GM18520 (cell line): ENCODE measurements at regions not wholly inside any gene's neighbourhood (a gene's known extent, or its start where the extent isn't known, plus 50 kb on each side); places are given as distances from the start of the nearest gene placed in this dataset.
A peak's percentile ranks its signal among the peaks of the same experiment; 100 is the strongest.
"Not testable (repeated sequence)": the region's sequence is repeated elsewhere in the genome, so short reads cannot be mapped to it uniquely, and the experiment has no call there.

Experiments used
- ATAC-seq: cut with Tn5 transposase; IDR thresholded peaks from one replicate; pipeline ENCODE4 v1.9.1; 2021; ENCODE audit not compliant: unreplicated experiment

GRCh38 chr2:62334440-62335058, 138.6 kb downstream of the B3GNT2 start:
- peak; percentile 73 for ATAC-seq

- no peak for ATAC-seq
Observed at GRCh38 chr2:62334009-62334408, 138.1 kb downstream of the B3GNT2 start.

- no peak for ATAC-seq
Observed at GRCh38 chr2:62330959-62331358, 135.0 kb downstream of the B3GNT2 start.

DNA sequence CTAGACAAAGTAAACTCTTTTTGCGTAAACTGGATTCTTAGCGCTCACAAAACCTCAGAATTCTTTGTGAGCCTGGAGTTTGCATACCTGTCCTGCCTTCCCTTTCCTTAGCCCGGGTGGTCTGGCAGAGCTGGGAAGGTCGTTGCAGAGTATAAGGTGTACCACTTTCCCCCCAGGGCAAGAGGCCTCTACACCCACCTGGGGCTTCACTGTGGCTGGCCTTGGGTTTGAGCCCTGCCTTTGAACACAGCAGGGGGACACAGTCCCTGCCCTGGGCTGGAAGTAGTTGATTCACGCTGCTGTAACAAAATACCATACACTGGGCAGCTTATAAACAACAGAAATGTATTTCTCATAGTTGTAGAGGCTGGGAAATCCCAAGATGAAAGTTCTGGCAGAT, 133.9 kb downstream of the B3GNT2 start:
- no peak for ATAC-seq

DNA sequence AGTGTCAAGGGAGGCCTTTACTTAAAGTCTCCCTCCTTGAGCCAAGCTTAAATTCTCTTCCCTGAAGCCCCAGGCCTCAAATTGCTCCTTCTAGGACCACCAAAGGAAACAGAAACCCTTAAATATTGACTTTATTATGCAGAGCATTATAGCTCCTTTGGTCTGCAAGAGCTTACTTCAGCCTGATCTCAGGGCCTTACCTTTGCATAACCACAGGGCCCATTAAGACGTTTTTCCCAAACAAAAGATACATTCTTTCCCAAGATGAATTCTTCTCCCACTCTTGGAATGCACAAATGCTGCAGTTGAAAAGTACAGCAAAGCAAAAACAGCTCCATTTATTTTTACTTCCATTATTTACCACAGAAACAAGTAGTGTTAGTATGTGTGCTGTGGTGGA, 130.8 kb downstream of the B3GNT2 start:
- no peak for ATAC-seq

DNA sequence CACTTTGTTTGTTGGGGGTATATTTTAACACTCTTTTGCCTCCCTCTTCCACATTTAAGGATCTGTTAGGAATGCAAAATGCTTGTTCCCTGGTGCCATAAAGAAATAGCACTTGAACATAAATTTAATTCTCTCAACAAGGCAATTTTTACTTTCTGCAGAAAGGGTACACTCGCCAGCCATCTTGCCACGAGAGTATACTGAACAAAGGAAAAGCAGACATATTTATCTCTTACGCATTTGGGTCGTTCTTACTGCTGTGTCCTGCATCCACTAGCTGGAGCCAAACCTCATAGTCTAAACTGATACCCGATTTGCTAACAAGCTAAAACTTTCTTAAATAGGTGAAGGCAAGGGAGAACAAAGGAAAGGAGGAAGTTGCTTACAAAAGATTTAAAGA, 129.5 kb downstream of the B3GNT2 start:
- ATAC-seq = no peak

- no peak for ATAC-seq
Observed at GRCh38 chr2:62321380-62322289, 125.7 kb downstream of the B3GNT2 start.

DNA sequence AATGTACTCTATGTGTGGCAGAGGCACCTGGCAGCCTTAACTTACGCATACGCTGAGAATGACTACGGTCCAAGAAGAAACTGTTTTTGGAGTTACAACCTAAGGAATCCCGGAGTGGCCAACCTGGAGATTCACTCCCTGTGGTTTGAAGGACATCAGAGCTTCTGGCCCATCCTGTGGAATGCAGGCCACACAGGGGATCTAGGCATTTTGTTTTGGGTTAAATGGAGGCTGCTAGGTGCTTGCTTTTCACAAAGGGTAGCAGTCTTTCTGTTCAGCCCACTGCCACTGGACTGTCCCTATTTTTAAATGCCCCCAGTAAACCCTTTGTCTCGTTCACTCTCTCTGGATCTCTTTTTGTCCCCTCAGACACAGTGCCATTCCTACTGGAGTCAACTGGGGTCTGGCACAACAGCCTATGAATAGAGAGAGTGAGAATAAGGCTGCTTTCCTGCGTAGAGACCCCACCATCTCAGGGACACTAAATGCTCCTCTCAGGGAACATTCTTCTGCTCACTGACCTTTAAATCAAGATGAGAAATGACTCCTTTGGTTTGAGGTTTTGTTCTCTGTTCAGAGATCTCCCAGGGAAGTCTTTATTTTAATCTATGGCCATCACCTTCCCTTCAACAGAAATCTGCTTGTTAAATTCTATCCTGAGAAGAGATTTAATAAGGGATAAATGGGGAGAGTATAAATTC, 124.9 kb downstream of the B3GNT2 start:
- no peak for ATAC-seq

GRCh38 chr2:62320137-62320536, 124.2 kb downstream of the B3GNT2 start:
- ATAC-seq = not testable (repeated sequence)

GRCh38 chr2:62319070-62319469, 123.2 kb downstream of the B3GNT2 start:
- ATAC-seq = no peak

DNA sequence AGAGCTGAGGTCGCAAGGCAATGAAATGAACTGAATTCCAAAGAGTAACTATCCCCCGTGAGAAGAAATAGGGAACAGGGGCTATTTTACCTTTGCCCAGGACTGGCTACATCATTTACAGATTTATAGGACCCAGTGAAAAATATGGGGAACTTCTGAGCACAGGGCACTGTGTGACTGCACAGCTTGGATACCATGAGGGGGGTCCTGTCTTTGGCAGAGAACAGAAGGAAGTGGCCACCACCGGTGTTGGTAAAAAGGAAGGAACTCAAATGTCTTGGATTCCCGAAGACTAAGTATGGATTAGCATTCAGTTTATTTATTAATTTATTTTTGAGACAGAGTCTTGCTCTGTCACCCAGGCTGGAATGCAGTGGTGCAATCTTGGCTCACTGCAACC, 119.6 kb downstream of the B3GNT2 start:
- no peak for ATAC-seq

DNA sequence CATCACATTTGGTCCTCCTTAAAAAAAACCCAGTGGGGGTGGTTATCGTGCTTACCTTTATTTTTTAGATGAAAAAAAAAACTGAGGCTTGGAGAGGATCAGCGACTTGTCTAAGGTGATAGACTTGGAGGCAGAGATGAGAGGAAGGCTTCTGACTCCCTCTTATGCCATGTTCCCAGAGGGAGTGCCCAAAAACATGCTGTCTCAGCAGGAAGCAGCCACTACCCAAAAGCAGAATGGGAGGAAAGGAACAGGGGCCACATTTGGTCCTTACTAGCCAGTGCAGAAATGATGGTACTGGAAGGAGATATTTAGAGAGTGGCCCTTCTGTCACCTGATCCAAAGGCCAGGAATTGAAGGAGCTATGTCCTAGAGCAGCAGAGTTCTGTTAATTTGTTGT, 118.4 kb downstream of the B3GNT2 start:
- ATAC-seq = no peak

DNA sequence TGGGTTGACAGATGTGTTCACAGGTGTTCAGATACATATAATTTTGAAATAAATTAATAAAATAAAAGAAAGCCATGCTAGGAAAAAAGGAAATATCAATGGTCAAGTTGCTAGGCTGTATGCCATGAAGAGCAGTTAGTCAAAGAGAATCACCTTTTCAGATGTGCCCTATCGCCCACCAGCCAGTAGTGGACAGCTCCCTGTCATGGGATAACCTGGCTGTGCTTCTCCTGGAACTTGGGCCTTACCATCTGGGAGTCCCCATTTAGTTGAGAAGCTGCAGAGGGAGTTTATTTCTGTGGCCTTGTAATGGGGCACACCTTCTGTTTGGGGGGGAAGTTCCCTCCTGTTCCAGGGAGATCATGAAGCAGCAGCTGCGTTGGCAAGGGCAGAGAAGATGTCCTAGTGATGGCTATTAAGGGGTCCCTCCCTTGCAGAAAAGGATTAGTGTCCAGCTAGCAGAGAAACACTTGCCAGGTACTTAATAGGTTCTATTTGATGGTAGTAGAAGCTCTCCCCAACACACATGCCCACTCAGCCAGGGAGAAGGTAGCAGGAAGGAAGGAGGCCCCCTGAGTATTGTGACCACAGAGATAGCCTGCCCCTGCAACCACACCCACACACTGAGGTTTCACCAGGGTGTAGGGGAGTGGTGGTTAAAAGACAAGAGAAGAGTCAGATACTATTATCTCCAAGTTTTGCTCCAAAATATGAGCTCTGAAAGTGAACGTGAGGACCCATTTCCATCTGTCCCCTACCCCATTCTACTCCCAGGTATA, 117.7 kb downstream of the B3GNT2 start:
- peak; percentile 32 for ATAC-seq

DNA sequence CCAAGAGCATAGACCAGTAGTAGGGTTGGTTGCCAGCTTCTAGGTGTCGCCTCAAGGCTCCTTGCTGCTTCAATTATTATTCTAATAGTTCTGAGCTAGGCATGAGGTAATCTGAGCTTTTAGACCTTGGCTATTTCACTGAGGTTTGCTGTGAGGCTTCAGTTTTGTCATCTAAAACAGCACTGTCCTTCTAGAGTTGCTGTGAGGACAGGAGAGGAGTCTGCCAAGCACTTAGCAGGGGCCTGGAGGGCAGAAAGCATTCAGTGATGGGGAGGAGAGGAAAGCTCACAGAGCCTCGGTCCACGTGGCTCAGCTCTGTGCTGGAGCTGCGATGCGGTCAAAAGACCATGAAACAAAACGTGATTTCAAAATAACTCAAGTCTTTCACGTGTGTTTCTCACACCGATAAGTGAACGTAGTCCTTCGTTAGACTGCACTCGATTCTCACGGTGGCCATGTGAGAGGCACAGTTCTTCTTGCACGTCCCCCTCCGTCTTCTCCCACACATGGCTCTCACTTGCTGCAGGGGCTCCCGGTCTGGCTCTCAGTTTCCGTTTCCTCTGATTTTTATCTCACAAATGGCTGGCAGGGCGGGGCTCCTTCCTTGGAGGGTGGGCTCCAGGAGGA, 113.7 kb downstream of the B3GNT2 start:
- ATAC-seq = peak; percentile 34

DNA sequence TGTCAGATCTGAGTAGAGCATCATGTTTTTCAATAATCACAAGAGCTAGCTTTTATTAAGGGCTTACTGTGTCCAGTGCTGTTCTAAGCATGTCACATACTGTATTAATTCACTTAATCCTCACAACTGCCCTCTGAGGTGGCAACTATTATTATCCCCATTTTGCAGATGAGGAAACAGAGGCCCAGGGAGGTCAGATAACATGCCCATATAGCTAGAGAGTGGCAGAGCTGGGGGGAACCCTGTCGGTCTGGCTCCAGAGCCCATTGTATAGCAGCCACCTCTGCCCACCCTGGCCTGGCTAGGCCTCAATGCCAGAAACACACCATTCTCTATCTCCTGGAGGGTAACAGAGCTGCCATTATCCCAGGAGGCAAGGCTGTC, 113.2 kb downstream of the B3GNT2 start:
- ATAC-seq = no peak

DNA sequence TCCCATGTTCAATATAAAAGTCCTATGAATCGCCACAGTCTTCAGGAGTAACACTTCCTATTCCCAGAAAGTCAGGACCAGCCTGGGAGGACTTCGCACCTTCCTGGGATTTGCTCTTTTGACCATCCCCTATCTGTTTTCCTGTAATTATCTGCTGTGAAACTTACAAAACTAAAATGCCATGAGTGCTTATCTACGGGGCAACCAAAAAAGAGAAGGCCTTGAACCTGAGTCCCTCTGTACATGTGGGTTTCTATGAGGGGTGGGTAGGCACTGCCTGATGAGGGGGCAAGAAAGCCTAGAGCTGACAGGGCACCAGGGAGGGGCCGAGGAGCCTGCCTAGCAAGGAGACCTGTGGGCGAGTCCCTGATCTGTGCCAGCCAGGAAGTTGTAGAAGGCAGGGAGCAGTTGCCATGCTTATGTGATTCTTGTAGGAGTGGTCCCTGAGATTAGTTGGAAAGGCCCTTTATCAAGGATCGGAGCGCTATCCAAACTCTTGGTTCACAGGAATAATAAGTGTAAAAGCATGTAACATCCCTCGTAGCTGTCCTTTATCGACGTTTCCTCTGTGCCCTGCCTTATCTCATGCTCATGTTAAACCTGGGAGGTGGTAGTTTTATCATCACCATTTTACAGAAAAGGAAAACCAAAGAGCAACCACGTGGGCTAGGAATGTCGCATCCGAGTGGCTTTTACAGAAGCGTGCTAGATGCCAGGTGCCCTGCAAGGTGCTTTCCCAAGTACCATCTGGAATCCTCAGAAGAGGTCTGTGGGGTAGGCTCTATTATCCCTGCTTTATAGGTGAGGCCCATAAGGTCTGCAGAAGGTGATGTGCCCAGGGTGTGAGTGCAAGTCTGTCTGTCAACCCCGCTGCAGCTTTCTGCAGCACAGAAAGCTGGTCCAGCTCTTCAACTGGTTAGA, 111.8 kb downstream of the B3GNT2 start:
- ATAC-seq = no peak

DNA sequence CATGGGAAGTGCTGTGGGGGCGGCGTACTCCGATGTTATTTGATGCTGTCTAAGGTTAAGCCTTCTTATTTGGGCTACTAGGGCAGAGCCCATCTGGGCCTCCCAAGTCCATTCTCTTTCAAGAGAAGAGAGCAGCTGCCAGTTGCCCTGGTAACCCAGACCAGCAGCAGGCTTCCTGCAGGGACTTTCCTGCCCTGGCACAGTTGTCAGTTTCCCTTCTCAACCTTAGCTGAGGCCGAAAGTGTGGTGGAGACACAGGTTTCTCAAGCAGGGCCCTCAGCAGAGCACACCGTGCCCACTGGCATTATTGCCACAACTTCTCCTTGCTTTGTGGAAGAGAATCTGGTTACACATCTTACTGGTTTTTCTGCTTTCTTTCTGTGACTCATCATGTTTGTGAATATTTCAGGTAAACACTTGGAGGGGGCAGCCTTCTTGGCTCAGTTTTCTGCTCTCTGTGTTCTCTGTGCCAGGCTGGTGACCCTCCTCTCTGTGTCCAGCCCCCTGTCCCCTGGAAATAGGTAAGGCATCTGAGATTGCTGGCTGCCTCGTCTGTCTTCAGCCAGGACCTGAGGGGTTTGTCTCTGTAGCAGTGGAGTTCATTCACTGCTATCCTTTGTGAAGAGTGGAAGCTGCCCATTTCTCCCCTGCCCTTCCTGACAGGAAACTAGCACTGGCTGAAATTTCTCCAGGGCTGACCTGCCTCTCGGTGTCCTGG, 111.0 kb downstream of the B3GNT2 start:
- peak; percentile 53 for ATAC-seq

GRCh38 chr2:62305421-62306176, 109.7 kb downstream of the B3GNT2 start:
- no peak for ATAC-seq
